Immature natural killer cell (primary cell): ENCODE measurements at regions not wholly inside any gene's neighbourhood (a gene's known extent, or its start where the extent isn't known, plus 50 kb on each side); places are given as distances from the start of the nearest gene placed in this dataset.
A peak's percentile ranks its signal among the peaks of the same experiment; 100 is the strongest.

Experiments
- DNase-seq, 3 donors: peaks; one replicate each; pipeline ENCODE4 v3.0.0; 2022; ENCODE audit warnings: mixed read lengths in 1 of 3
- H3K27ac Mint-ChIP-seq, 6 donors: one replicate each; pipeline ENCODE4 v1.8.0; 2020; ENCODE audit warnings: mixed read lengths in 6 of 6, mild to moderate bottlenecking in 5 of 6, inconsistent platforms in 4 of 6, moderate library complexity in 3 of 6
- H3K27me3 Mint-ChIP-seq, 3 donors: one replicate each; pipeline ENCODE4 v1.8.0; 2020 to 2021; ENCODE audit warnings: low read depth in 3 of 3, mild to moderate bottlenecking in 3 of 3, mixed read lengths in 3 of 3, moderate library complexity in 3 of 3, inconsistent platforms in 1 of 3
- H3K36me3 Mint-ChIP-seq, 3 donors: one replicate each; pipeline ENCODE4 v1.8.0; 2020; ENCODE audit warnings: mixed read lengths in 3 of 3, inconsistent platforms in 2 of 3, mild to moderate bottlenecking in 2 of 3
- H3K4me1 Mint-ChIP-seq, 2 donors: one replicate each; pipeline ENCODE4 v1.8.0; 2020; ENCODE audit warnings: inconsistent platforms in 2 of 2, mild to moderate bottlenecking in 2 of 2, mixed read lengths in 2 of 2, moderate library complexity in 1 of 2
- H3K4me3 Mint-ChIP-seq, 5 donors: one replicate each; pipeline ENCODE4 v1.8.0; 2020; ENCODE audit warnings: mild to moderate bottlenecking in 5 of 5, mixed read lengths in 5 of 5, inconsistent platforms in 3 of 5, moderate library complexity in 3 of 5
- H3K9me3 Mint-ChIP-seq, 6 donors: one replicate each; pipeline ENCODE4 v1.8.0; 2020; ENCODE audit warnings: mild to moderate bottlenecking in 6 of 6, mixed read lengths in 6 of 6, inconsistent platforms in 4 of 6, moderate library complexity in 3 of 6

DNA sequence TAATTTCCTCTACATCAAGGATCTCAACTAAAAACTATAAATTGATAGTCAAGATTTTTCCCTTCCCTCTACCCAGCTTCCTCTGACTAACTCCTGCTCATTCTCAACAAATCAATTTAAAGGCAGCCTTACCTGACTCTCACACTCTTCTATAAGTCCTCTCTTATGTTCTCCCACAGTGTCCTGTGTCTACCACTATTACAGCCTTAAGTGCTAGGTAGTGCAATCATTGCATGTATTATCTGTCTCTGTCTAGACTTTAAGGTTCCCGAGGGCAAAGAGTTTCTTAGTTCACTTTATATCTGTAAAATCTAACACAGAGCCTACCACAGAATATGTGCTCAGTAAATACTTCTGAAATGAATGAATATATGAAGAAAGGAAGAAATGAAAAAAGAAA is 123.7 kb downstream of the BTC start:
- no peak for DNase-seq
- Mint-ChIP-seq H3K9me3 (no peaks in the 10 kb centered on the region), H3K4me3 (no peak overlapping the region), H3K27me3 (peaks cover 0 to 2% (median 1%) of the 10 kb centered on the region in 3 donors), H3K27ac (no peak overlapping the region), H3K36me3 (no peaks in the 10 kb centered on the region), H3K4me1 (no peaks in the 10 kb centered on the region)

DNA sequence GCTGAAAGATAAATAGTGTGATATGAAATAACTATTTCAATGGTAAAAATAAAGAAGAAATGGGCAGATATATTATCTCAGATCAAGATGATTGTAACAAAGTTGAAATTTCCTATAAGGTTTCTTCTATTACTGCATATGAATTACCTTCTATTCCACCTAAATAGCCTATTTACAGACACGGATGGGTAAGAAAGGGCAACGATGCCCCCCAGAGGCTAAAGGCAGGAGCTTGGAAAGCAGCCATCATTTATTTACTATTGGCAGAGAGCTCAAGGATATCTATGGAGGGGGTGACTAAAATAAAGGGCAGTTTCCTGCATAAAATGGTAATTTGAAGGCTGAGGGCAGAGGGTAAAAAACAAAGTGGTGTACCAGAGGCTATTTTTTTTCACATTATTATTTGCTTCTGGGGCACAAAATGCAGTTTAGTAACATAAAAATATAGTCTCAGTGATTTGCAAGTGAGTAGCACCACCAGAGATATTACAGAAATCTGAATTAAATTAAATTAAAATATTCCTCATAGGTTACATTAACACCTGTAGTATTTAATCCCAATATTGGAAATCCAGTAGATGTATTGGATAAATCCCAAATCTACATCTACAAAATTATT is 123.1 kb downstream of the BTC start:
- H3K4me1 Mint-ChIP-seq, result no peaks in the 10 kb centered on the region
- no peaks in the 10 kb centered on the region for H3K36me3 Mint-ChIP-seq
- peaks cover 0 to 2% (median 1%) of the 10 kb centered on the region in 3 donors for H3K27me3 Mint-ChIP-seq
- H3K27ac Mint-ChIP-seq, result no peak overlapping the region
- H3K9me3 Mint-ChIP-seq, result no peaks in the 10 kb centered on the region
- peak; percentile 14 to 15 (median 15) for DNase-seq
- no peak overlapping the region for H3K4me3 Mint-ChIP-seq

DNA sequence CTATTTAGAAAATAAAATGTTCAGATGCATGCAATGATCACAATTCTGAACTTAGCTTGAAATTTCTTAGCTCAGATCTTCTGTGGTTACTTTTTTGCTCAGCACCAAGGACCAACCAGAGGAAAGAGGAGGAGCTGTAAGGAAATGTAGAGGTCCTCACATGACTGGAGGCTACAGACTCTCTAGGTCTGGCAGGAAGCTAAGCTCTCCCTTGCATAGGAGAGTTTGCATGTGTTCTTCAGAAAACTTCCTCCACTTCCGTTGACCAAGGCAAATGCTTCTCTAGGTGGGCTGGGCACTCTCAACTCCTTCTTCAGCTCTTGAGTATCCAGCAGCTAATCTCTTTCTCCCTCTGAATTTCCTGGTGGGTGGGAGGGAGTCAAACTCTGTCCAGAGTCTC is 119.6 kb downstream of the BTC start:
- no peaks in the 10 kb centered on the region for H3K36me3 Mint-ChIP-seq
- H3K27ac Mint-ChIP-seq, result no peak overlapping the region
- DNase-seq, result no peak
- peaks cover 0 to 2% (median 1%) of the 10 kb centered on the region in 3 donors for H3K27me3 Mint-ChIP-seq
- no peaks in the 10 kb centered on the region for H3K9me3 Mint-ChIP-seq
- H3K4me3 Mint-ChIP-seq, result no peak overlapping the region
- H3K4me1 Mint-ChIP-seq, result no peaks in the 10 kb centered on the region

DNA sequence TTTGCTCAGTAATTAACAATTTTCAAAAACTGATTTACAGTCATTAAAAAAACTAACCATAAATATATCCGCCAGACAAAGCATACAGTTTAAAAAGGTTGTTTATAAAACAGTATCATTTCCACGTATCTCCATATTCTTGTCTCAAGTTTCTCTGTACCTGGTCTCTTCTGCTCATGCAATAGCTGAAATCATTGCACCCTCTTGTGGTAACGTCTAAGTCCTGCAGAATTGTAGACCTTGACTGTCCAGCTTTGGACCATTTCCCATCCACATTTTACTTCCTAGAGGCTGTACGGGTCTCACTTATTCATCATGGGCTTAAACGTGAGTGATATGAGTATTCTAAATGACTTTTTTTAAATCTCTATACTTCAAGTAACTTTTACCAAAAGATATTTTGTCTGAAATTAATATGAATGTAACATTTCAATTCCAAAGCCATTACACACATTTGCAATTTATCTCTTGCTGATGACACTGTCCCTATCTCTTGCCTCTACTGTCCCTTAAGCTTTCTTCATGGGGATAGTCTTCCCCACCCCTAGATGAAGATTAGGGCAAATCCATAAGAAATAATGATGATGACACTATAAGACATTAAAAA is 118.5 kb downstream of the BTC start:
- H3K27ac Mint-ChIP-seq, result no peak overlapping the region
- no peaks in the 10 kb centered on the region for H3K36me3 Mint-ChIP-seq
- H3K27me3 Mint-ChIP-seq, result peaks cover 0 to 3% (median 2%) of the 10 kb centered on the region in 3 donors
- H3K4me3 Mint-ChIP-seq, result no peak overlapping the region
- no peaks in the 10 kb centered on the region for H3K4me1 Mint-ChIP-seq
- H3K9me3 Mint-ChIP-seq, result no peaks in the 10 kb centered on the region
- DNase-seq, result peak; percentile 1 to 2 (median 2)

DNA sequence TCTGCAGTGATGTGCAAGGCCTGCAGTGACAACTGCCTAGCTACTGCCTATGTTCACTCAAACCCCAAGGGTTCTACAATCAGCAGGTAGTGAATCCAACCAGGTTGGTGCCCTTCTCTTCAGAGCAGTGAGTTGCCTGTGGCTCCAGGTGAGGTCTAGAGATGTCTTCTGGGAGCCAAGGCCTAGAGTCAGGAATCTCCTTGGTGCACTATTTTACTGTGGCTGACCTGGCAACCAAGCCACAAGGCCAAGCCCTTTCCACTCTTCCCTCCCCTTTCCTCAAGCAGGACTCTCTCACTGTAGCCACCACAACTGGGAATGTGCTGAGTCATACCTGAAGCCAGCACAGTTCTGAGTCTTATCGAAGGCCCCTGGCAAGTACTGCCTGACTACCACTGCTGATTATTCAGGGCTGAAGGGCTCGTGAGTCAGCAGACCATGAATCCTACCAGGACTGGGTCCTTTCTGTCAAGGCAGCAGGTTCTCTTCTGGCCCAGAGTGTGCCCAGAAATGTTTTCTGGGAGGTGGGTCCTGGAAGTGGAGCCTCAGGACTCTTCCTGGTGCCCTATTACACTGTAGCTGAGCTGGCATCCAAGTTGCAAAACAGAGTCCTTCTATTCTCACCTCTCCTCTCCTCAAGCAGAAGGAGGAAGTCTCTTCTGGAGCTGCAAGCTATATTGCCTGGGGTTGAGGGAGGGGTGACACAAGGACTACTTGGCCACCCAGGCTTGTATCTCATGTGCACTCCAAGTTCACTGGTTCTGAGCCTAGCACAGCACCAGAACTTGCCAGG is 111.6 kb downstream of the BTC start:
- H3K4me3 Mint-ChIP-seq, result no peak overlapping the region
- H3K36me3 Mint-ChIP-seq, result peaks cover 0 to 3% (median 0%) of the 10 kb centered on the region in 3 donors
- H3K27ac Mint-ChIP-seq, result no peak overlapping the region
- H3K9me3 Mint-ChIP-seq, result peaks cover 0 to 1% (median 0%) of the 10 kb centered on the region in 6 donors
- H3K4me1 Mint-ChIP-seq, result no peaks in the 10 kb centered on the region
- peaks cover 0 to 2% (median 0%) of the 10 kb centered on the region in 3 donors for H3K27me3 Mint-ChIP-seq
- DNase-seq, result no peak

DNA sequence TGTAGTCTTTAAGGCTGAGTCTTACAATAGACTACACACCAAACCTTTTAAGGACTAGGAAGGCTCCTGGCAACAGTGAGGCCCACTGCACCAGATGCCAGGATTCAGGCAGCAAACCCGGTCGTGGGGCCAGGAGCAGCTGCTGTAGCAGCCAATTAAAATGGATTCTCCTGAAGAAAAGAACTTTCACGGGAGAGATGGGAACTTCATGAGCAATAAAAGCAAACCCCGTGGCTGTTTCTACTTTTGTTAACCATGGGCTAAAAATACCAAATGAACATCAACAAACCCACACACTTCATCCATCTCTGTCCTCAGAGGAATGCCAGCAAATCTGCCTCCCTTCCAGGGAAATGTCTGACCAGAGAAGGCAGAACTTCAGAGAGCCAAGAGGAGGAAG is 101.4 kb downstream of the BTC start:
- H3K27me3 Mint-ChIP-seq, result peaks cover 0 to 2% (median 1%) of the 10 kb centered on the region in 3 donors
- no peak overlapping the region for H3K27ac Mint-ChIP-seq
- no peak overlapping the region for H3K4me3 Mint-ChIP-seq
- H3K4me1 Mint-ChIP-seq, result no peaks in the 10 kb centered on the region
- H3K36me3 Mint-ChIP-seq, result no peaks in the 10 kb centered on the region
- DNase-seq, result no peak
- peaks cover 0 to 5% (median 0%) of the 10 kb centered on the region in 6 donors for H3K9me3 Mint-ChIP-seq
